ENCODE measurements at regions not wholly inside any gene's neighbourhood (a gene's known extent, or its start where the extent isn't known, plus 50 kb on each side); places are given as distances from the start of the nearest gene placed in this dataset.

DNA sequence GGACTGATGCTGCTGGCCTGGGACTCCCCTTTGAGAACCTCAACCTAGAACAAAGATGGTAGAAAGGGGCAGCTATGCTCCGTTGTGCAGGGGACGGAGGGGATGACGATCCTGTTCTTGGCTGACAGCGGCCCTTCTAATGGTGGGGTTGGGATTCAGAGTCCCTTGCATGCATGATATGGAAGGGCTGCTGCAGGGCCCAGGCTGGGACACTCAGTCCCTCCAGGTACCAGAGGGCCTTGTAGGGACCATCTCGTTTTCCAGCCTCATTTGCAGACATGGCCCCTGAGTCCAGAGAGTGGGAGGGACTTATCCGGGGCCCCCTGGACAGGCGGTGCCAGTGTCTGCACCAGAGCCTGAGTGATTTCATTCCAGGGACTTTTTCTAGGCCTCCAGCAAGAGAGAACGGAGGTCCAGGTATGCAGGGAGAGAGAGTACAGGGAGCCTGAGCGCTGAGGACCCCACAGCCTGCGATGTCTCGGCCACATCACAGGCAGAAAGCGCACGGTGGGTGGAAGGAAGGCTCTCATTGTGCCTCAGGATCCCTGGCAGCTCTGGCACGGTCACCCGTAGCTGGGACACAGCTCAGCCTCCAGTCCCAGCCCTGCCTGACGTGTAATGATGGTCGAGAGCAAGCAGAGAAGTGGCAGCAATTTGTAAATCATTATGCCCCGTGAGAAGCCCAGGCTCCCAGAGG lies 860.8 kb downstream of the TBC1D22A start:
- no peak for ATAC-seq
- intact Hi-C loops (cut with micrococcal nuclease; ENCODE audit: unreplicated experiment) = no loop called here
- CTCF ChIA-PET = no interaction called here
- POLR2A ChIA-PET = no interaction called here
- no peaks in the 10 kb centered on the region for H3K4me1 ChIP-seq (ENCODE audit: control insufficient read depth, insufficient read depth, low read length)
- H3K36me3 ChIP-seq (ENCODE audit: control insufficient read depth, insufficient read depth, low read length) = no peaks in the 10 kb centered on the region
- in situ Hi-C loops (cut with HindIII; ENCODE audit: low pct_unique_long_range_greater_than_20kb, low sequenced_read_pairs) = no loop called here
- no peak for DNase-seq (ENCODE audit: low read depth, low spot score)
- no TSS peak for BruUV-seq (replicated peaks)
- H3K27ac ChIP-seq (ENCODE audit: low read length) = no peak overlapping the region
- no peak overlapping the region for H3K4me3 ChIP-seq (ENCODE audit: low read depth in 2 of 2, low read length in 2 of 2)
- no peaks in the 10 kb centered on the region for H3K27me3 ChIP-seq (ENCODE audit: control insufficient read depth, insufficient read depth, low read length)
- H3K9me3 ChIP-seq (ENCODE audit: control insufficient read depth, insufficient read depth, low read depth, low read length) = no peaks in the 10 kb centered on the region
- TF ChIP-seq TCF7L2 (IDR thresholded peaks at IDR 0.05; ENCODE audit: low read depth, low read length) = no peak

DNA sequence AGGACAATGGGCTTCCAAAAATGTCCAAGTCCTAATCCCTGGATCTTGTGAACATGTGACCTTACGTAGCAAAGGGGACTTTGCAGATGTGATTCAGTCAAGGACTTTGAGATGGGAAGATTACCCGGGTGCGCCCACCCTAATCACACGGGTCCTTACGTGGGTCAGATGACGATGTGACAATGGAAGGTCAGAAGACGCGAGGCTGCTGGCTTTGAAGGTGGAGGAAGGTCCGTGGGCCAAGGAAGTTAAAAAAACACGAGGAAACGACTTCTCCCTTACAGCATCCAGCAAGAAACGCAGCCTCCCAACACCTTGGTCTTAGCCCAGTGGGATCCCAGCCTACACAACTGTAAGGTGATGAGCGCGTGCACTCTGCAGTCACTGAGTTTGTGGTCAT lies 860.1 kb downstream of the TBC1D22A start:
- in situ Hi-C loops (cut with HindIII; ENCODE audit: low pct_unique_long_range_greater_than_20kb, low sequenced_read_pairs) (no loop called here), intact Hi-C loops (cut with micrococcal nuclease; ENCODE audit: unreplicated experiment) (no loop called here)
- H3K27me3 ChIP-seq (ENCODE audit: control insufficient read depth, insufficient read depth, low read length) = no peaks in the 10 kb centered on the region
- ATAC-seq = no peak
- H3K4me3 ChIP-seq (ENCODE audit: low read depth in 2 of 2, low read length in 2 of 2) = no peak overlapping the region
- ChIA-PET POLR2A (no interaction called here), CTCF (no interaction called here)
- TF ChIP-seq TCF7L2 (IDR thresholded peaks at IDR 0.05; ENCODE audit: low read depth, low read length) (no peak), SIN3A (IDR thresholded peaks at IDR 0.05; ENCODE audit: borderline replicate concordance, insufficient read depth, low read depth, low read length) (no peak)
- no peaks in the 10 kb centered on the region for H3K36me3 ChIP-seq (ENCODE audit: control insufficient read depth, insufficient read depth, low read length)
- no peaks in the 10 kb centered on the region for H3K4me1 ChIP-seq (ENCODE audit: control insufficient read depth, insufficient read depth, low read length)
- no peak for DNase-seq (ENCODE audit: low read depth, low spot score)
- no TSS peak for BruUV-seq (replicated peaks)
- no peaks in the 10 kb centered on the region for H3K9me3 ChIP-seq (ENCODE audit: control insufficient read depth, insufficient read depth, low read depth, low read length)
- H3K27ac ChIP-seq (ENCODE audit: low read length) = no peak overlapping the region

DNA sequence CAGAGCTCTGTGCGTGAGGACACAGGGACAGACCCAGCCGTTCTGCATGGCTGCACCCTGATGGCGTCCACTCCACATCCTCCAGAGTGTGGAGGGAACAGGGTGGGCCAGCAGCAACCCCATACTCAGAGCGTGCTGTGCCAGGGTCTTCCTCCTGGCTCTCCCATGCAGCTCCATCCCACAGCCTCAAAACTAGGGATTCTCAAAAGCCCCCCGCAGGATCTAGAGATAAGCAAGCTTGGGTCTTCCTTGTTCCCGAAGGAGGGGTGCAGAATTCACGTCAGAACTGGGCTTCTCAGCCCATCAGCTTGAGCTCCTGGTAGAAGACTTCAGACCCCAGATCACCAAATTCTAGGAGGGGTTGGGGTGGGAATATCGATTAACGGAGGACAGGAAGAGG lies 858.8 kb downstream of the TBC1D22A start:
- in situ Hi-C loops (cut with HindIII; ENCODE audit: low pct_unique_long_range_greater_than_20kb, low sequenced_read_pairs) = no loop called here
- intact Hi-C loops (cut with micrococcal nuclease; ENCODE audit: unreplicated experiment) = no loop called here
- CTCF ChIA-PET = no interaction called here
- Histone ChIP-seq H3K9me3 (ENCODE audit: control insufficient read depth, insufficient read depth, low read depth, low read length) (no peaks in the 10 kb centered on the region), H3K4me3 (ENCODE audit: low read depth in 2 of 2, low read length in 2 of 2) (no peak overlapping the region), H3K27me3 (ENCODE audit: control insufficient read depth, insufficient read depth, low read length) (no peaks in the 10 kb centered on the region), H3K4me1 (ENCODE audit: control insufficient read depth, insufficient read depth, low read length) (no peaks in the 10 kb centered on the region), H3K36me3 (ENCODE audit: control insufficient read depth, insufficient read depth, low read length) (no peaks in the 10 kb centered on the region), H3K27ac (ENCODE audit: low read length) (no peak overlapping the region)
- TF ChIP-seq TCF7L2 (IDR thresholded peaks at IDR 0.05; ENCODE audit: low read depth, low read length) (no peak), POLR2AphosphoS5 (IDR thresholded peaks at IDR 0.05; ENCODE audit: low read depth, low read length) (no peak), SIN3A (IDR thresholded peaks at IDR 0.05; ENCODE audit: borderline replicate concordance, insufficient read depth, low read depth, low read length) (no peak)
- TF ChIP-seq, protein P1, sequence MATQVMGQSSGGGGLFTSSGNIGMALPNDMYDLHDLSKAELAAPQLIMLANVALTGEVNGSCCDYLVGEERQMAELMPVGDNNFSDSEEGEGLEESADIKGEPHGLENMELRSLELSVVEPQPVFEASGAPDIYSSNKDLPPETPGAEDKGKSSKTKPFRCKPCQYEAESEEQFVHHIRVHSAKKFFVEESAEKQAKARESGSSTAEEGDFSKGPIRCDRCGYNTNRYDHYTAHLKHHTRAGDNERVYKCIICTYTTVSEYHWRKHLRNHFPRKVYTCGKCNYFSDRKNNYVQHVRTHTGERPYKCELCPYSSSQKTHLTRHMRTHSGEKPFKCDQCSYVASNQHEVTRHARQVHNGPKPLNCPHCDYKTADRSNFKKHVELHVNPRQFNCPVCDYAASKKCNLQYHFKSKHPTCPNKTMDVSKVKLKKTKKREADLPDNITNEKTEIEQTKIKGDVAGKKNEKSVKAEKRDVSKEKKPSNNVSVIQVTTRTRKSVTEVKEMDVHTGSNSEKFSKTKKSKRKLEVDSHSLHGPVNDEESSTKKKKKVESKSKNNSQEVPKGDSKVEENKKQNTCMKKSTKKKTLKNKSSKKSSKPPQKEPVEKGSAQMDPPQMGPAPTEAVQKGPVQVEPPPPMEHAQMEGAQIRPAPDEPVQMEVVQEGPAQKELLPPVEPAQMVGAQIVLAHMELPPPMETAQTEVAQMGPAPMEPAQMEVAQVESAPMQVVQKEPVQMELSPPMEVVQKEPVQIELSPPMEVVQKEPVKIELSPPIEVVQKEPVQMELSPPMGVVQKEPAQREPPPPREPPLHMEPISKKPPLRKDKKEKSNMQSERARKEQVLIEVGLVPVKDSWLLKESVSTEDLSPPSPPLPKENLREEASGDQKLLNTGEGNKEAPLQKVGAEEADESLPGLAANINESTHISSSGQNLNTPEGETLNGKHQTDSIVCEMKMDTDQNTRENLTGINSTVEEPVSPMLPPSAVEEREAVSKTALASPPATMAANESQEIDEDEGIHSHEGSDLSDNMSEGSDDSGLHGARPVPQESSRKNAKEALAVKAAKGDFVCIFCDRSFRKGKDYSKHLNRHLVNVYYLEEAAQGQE (IDR thresholded peaks at IDR 0.05; ENCODE audit: insufficient read depth in 1 of 2, low read depth in 2 of 2, low read length in 1 of 2) = no peak
- TF ChIP-seq, protein P2, sequence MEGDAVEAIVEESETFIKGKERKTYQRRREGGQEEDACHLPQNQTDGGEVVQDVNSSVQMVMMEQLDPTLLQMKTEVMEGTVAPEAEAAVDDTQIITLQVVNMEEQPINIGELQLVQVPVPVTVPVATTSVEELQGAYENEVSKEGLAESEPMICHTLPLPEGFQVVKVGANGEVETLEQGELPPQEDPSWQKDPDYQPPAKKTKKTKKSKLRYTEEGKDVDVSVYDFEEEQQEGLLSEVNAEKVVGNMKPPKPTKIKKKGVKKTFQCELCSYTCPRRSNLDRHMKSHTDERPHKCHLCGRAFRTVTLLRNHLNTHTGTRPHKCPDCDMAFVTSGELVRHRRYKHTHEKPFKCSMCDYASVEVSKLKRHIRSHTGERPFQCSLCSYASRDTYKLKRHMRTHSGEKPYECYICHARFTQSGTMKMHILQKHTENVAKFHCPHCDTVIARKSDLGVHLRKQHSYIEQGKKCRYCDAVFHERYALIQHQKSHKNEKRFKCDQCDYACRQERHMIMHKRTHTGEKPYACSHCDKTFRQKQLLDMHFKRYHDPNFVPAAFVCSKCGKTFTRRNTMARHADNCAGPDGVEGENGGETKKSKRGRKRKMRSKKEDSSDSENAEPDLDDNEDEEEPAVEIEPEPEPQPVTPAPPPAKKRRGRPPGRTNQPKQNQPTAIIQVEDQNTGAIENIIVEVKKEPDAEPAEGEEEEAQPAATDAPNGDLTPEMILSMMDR (IDR thresholded peaks at IDR 0.05) = no peak
- ATAC-seq (no peak), DNase-seq (ENCODE audit: low read depth, low spot score) (no peak)
- POLR2A ChIA-PET = no interaction called here
- BruUV-seq (replicated peaks) = no TSS peak

All from Panc1 (cell line).